H9 (cell line): ENCODE measurements at regions not wholly inside any gene's neighbourhood (a gene's known extent, or its start where the extent isn't known, plus 50 kb on each side); places are given as distances from the start of the nearest gene placed in this dataset.

Source experiments
- DNase-seq: peaks from one replicate; pipeline ENCODE4 v3.0.0-alpha.2; 2017
- H2AFZ ChIP-seq: one replicate; pipeline ENCODE4 v1.6.1; 2013; ENCODE audit warnings: mild to moderate bottlenecking, low read length, control low read depth, moderate library complexity
- H2AK5ac ChIP-seq: 2 replicates; pipeline ENCODE4 v1.6.1; 2013; ENCODE audit warnings: low read length, control low read depth, mixed read lengths; ENCODE audit not compliant: insufficient read length
- H2BK120ac ChIP-seq: one replicate; pipeline ENCODE4 v1.6.1; 2013; ENCODE audit warnings: low read depth, mild to moderate bottlenecking, low read length, control low read depth, inconsistent platforms; ENCODE audit not compliant: poor library complexity, severe bottlenecking
- H2BK12ac ChIP-seq: 2 replicates; pipeline ENCODE4 v1.6.1; 2013; ENCODE audit warnings: low read length, control low read depth, mixed read lengths, low read depth; ENCODE audit not compliant: insufficient read length
- H2BK15ac ChIP-seq: 2 replicates; pipeline ENCODE4 v1.6.1; 2013; ENCODE audit warnings: low read depth, low read length, control low read depth
- H2BK20ac ChIP-seq: one replicate; pipeline ENCODE4 v1.6.1; 2013; ENCODE audit warnings: low read depth, mild to moderate bottlenecking, low read length, control low read depth, inconsistent platforms; ENCODE audit not compliant: poor library complexity, severe bottlenecking
- H2BK5ac ChIP-seq: 2 replicates; pipeline ENCODE4 v1.6.1; 2013; ENCODE audit warnings: low read length, control low read depth, mixed read lengths; ENCODE audit not compliant: insufficient read length
- H3K14ac ChIP-seq: 2 replicates; pipeline ENCODE4 v1.6.1; 2013; ENCODE audit warnings: low read length, control low read depth; ENCODE audit not compliant: insufficient read depth
- H3K18ac ChIP-seq: 2 replicates; pipeline ENCODE4 v1.6.1; 2013; ENCODE audit warnings: low read depth, mild to moderate bottlenecking, mixed read lengths, low read length, control low read depth; ENCODE audit not compliant: insufficient read length
- H3K23ac ChIP-seq: 2 replicates; pipeline ENCODE4 v1.6.1; 2013; ENCODE audit warnings: low read length, control low read depth, mixed read lengths, low read depth; ENCODE audit not compliant: insufficient read length
- H3K23me2 ChIP-seq: 2 replicates; pipeline ENCODE4 v1.6.1; 2013; ENCODE audit warnings: low read depth, mild to moderate bottlenecking, mixed read lengths, low read length, control low read depth; ENCODE audit not compliant: insufficient read length, poor library complexity, severe bottlenecking
- H3K27ac ChIP-seq: 2 replicates; pipeline ENCODE4 v1.5.1; 2013; ENCODE audit warnings: low read length, control low read depth, mixed read lengths, low read depth; ENCODE audit not compliant: insufficient read length
- H3K27me3 ChIP-seq: 2 replicates; pipeline ENCODE4 v1.6.1; 2013; ENCODE audit warnings: low read length, control low read depth, inconsistent platforms; ENCODE audit not compliant: insufficient read depth
- H3K4ac ChIP-seq: 2 replicates; pipeline ENCODE4 v1.6.1; 2013; ENCODE audit warnings: low read depth, mild to moderate bottlenecking, control low read depth, inconsistent platforms, low read length, moderate library complexity
- H3K4me1 ChIP-seq: 2 replicates; pipeline ENCODE4 v1.6.1; 2013; ENCODE audit warnings: low read length, control low read depth, inconsistent platforms; ENCODE audit not compliant: insufficient read depth
- H3K4me2 ChIP-seq: 2 replicates; pipeline ENCODE4 v1.6.1; 2013; ENCODE audit warnings: low read length, control low read depth, mixed read lengths; ENCODE audit not compliant: insufficient read length, insufficient read depth
- H3K56ac ChIP-seq: 2 replicates; pipeline ENCODE4 v1.6.1; 2013; ENCODE audit warnings: low read depth, mild to moderate bottlenecking, mixed read lengths, low read length, control low read depth; ENCODE audit not compliant: insufficient read length
- H3K79me1 ChIP-seq: 2 replicates; pipeline ENCODE4 v1.6.1; 2013; ENCODE audit warnings: low read depth, mild to moderate bottlenecking, moderate library complexity, low read length, control low read depth, inconsistent platforms; ENCODE audit not compliant: insufficient read depth, poor library complexity, severe bottlenecking
- H3K79me2 ChIP-seq: 2 replicates; pipeline ENCODE4 v1.6.1; 2013; ENCODE audit warnings: low read length, control low read depth, inconsistent platforms; ENCODE audit not compliant: insufficient read depth
- H3K9ac ChIP-seq: 2 replicates; pipeline ENCODE4 v1.6.1; 2013; ENCODE audit warnings: low read length, control low read depth, mixed read lengths; ENCODE audit not compliant: insufficient read length; ENCODE audit errors: extremely low read depth
- H3K9me3 ChIP-seq: one replicate; pipeline ENCODE4 v1.6.1; 2013; ENCODE audit warnings: low read depth, low read length, inconsistent platforms; ENCODE audit not compliant: control insufficient read depth
- H3T11ph ChIP-seq: one replicate; pipeline ENCODE4 v1.6.1; 2013; ENCODE audit warnings: mild to moderate bottlenecking, low read length, control low read depth, inconsistent platforms
- H4K20me1 ChIP-seq: one replicate; pipeline ENCODE4 v1.6.1; 2013; ENCODE audit not compliant: control insufficient read depth, insufficient read length, insufficient read depth
- H4K5ac ChIP-seq: 2 replicates; pipeline ENCODE4 v1.6.1; 2013; ENCODE audit warnings: low read depth, mild to moderate bottlenecking, mixed read lengths, low read length, control low read depth; ENCODE audit not compliant: insufficient read length
- H4K8ac ChIP-seq: replicated peaks from 2 replicates; pipeline ENCODE4 v1.6.1; 2013; ENCODE audit warnings: low read length, control low read depth, mixed read lengths, low read depth; ENCODE audit not compliant: insufficient read length
- H4K91ac ChIP-seq: 2 replicates; pipeline ENCODE4 v1.6.1; 2013; ENCODE audit warnings: low read depth, mild to moderate bottlenecking, moderate library complexity, mixed read lengths, low read length, control low read depth; ENCODE audit not compliant: insufficient read length
- H3K27ac Mint-ChIP-seq, 3 experiments: 2 replicates in 2 of 3; 3 replicates in 1 of 3; pipeline ENCODE4 v1.8.0; 2020 to 2021; ENCODE audit warnings: mixed read lengths in 3 of 3, mild to moderate bottlenecking in 1 of 3, moderate library complexity in 1 of 3
- H3K27me3 Mint-ChIP-seq: 2 replicates; pipeline ENCODE4 v1.8.0; 2021; ENCODE audit warnings: low read depth, mild to moderate bottlenecking, moderate library complexity, mixed read lengths
- H3K36me3 Mint-ChIP-seq, 3 experiments: 2 replicates in 2 of 3; 3 replicates in 1 of 3; pipeline ENCODE4 v1.8.0; 2020 to 2021; ENCODE audit warnings: low read depth in 3 of 3, mixed read lengths in 3 of 3; ENCODE audit not compliant: insufficient read depth in 1 of 3
- H3K4me1 Mint-ChIP-seq, 2 experiments: 2 replicates each; pipeline ENCODE4 v1.8.0; 2020; ENCODE audit warnings: mixed read lengths in 2 of 2
- H3K4me3 Mint-ChIP-seq, 2 experiments: 2 replicates in 1 of 2; 3 replicates in 1 of 2; pipeline ENCODE4 v1.8.0; 2020 to 2021; ENCODE audit warnings: mild to moderate bottlenecking in 2 of 2, mixed read lengths in 2 of 2, moderate library complexity in 1 of 2
- H3K9me3 Mint-ChIP-seq, 2 experiments: 2 replicates in 1 of 2; 3 replicates in 1 of 2; pipeline ENCODE4 v1.8.0; 2020; ENCODE audit warnings: mild to moderate bottlenecking in 2 of 2, mixed read lengths in 2 of 2, moderate library complexity in 1 of 2
- CTCF ChIP-seq: fragments of 200-600 bp; sonication (generic); conservative IDR thresholded peaks from 3 replicates; pipeline ENCODE4 v1.8.0; 2021; ENCODE audit warnings: antibody characterized with exemption, mild to moderate bottlenecking
- WGBS: extraction: QIAGEN DNeasy Blood & Tissue Kit; methylation state at CpG from one replicate; pipeline ENCODE4 v1.1.7; 2013; ENCODE audit warnings: missing lambda C conversion rate, low lambda C conversion rate, mixed read lengths; ENCODE audit not compliant: insufficient read length; ENCODE audit errors: extremely low coverage; 5-methylcytosine and 5-hydroxymethylcytosine counted together

- no peak for TF ChIP-seq CTCF
- Histone ChIP-seq H3K79me1 (no peaks in the 10 kb centered on the region), H3K79me2 (no peaks in the 10 kb centered on the region), H2BK12ac (no peak overlapping the region), H3K9me3 (no peaks in the 10 kb centered on the region), H3K56ac (no peak overlapping the region), H3K4ac (no peak overlapping the region), H2BK20ac (no peak overlapping the region), H4K5ac (no peak overlapping the region), H3T11ph (no peak overlapping the region), H3K23ac (no peak overlapping the region), H4K8ac (no peak overlapping the region), H3K27me3 (no peaks in the 10 kb centered on the region), H3K4me1 (peaks cover 11% of the 10 kb centered on the region), H2BK120ac (no peak overlapping the region), H3K4me2 (no peak overlapping the region), H2BK15ac (no peak overlapping the region), H3K14ac (no peak overlapping the region), H3K27ac (no peak overlapping the region), H2BK5ac (no peak overlapping the region), H3K9ac (no peak overlapping the region), H4K20me1 (no peaks in the 10 kb centered on the region), H3K23me2 (no peaks in the 10 kb centered on the region), H3K18ac (no peak overlapping the region), H4K91ac (no peak overlapping the region), H2AFZ (no peak overlapping the region), H2AK5ac (no peak overlapping the region)
- Mint-ChIP-seq H3K27ac (no peak overlapping the region), H3K4me1 (peaks cover 41% of the 10 kb centered on the region in 2 experiments), H3K27me3 (no peaks in the 10 kb centered on the region; the same call in none of the 2 replicates), H3K4me3 (no peak overlapping the region), H3K9me3 (no peaks in the 10 kb centered on the region), H3K36me3 (peaks cover 0 to 5% (median 2%) of the 10 kb centered on the region in 3 experiments; a peak in 1 of 7 replicates)
- DNase-seq: no peak
- no CpG with 5 or more reads among the region's 1 CpG for WGBS
Measured at GRCh38 chr3:168611826-168612225, 516.1 kb upstream of the GOLIM4 start.
